ENCODE measurements at regions not wholly inside any gene's neighbourhood (a gene's known extent, or its start where the extent isn't known, plus 50 kb on each side); places are given as distances from the start of the nearest gene placed in this dataset.
"Not testable (repeated sequence)": the region's sequence is repeated elsewhere in the genome, so short reads cannot be mapped to it uniquely, and the experiment has no call there.

DNA sequence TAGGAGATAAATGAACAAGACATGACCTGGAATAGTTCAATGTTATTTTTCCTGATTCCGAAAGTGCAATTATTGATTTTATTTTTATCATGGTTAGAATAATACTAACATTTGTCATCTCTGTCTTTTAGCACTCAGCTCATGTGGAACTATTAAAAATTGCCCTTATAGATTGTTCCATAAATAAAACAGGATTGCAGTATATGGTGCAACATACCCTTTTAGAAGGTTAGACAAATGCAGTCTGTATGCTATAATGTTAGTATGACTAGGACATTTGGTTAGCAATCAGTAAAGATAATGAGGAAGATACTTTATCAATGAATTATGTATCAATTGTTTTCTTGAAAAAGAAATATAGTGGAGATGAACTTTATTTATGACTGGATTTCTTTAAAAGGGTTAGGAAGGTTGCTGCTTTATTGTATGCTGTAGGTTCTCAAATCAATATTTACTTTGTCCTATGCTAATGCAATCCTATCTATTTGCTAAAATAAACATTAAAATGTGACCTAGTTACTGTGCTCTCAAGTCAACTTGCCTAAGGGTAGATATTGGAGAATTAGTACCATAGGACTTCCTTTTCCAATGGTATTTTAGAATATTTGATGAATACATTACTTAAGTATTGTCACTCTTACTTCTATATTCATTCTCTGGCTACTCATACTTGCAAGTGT lies 348.9 kb upstream of the ISL1 start:
- no peak for DNase-seq (ENCODE audit: low spot score)

DNA sequence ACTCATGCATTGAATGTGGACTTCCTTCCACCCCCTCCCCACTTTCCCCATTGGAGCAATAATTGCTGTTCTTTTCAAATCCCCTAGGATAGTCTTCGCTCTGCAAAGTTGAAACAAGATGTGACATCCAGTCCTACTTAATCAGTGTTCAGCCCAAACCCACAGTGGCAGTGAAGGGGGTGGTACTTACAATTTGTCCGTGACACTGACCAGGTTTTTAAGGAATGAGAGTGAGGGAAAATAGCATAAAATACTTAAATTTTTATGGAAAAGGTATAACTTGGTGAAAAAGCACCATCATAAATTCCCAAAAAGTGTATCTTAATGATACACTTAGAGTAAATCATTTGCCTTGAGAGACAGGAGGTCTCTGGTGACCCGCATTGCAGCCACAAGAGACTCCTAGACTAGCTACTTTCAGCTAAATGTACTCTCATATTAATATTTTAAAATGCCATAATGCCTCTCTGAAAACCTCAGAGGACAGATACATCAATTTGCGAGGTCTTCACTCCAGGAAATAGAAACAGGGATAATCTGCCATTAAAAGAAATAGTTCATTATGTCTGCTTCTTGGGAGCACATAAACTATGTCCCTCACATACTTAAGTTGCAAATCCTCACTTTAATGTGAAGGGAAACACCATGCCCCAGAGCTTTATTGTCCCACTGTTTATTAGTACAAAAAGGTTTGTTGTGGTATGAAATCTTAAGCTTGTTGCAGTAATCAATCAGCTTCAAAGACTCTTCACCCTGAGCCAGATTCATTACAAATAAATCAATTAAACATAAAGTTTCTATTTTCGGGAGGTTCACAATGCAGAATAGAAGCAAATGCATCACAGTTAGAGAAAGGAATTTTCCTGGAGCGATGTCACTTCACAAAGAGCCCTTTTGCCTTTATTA lies 343.6 kb upstream of the ISL1 start:
- DNase-seq (ENCODE audit: low spot score): no peak

DNA sequence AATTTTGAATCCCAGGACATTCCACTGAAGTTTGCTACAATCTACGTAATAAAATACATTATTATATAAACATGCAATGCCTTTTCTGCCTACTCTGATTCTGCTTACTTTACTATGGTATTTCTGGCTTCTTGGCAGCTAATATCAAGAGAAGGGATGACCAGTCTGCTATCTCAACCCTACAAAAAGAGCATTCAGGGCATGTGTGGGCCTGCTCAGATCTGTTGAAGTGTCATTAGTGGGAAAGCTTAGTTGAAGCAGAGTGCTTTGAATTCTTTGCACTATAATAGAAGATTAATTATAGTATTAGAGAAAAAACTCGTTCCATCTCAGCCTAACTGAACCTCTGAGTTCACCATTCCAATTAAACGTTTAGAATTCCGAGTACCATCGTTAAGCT lies 339.5 kb upstream of the ISL1 start:
- DNase-seq (ENCODE audit: low spot score): no peak

- DNase-seq (ENCODE audit: low spot score): no peak
These were observed 335.9 kb upstream of the ISL1 start for GRCh38 chr5:51047369-51047768.

- no peak for DNase-seq (ENCODE audit: low spot score)
These were observed 329.9 kb upstream of the ISL1 start for GRCh38 chr5:51053361-51053760.

DNA sequence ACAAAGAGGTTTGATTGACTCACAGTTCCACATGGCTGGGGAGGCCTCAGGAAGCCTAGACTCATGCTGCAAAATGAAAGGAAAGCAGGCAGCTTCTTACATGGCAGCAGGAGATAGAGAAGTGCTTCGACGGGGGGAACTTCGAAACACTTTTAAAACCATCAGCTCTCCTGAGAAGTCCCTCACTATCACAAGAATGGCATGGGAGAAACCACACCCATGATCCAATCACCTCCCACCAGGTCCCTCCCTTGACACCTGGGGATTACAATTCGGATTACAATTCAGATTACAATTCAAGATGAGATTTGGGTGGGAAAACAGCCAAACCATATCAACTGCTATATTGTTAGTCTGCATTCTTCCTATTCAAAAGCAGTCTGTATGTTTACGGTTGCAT lies 322.3 kb upstream of the ISL1 start:
- no peak for DNase-seq (ENCODE audit: low spot score)

- no peak for DNase-seq (ENCODE audit: low spot score)
These were observed 310.3 kb upstream of the ISL1 start for GRCh38 chr5:51072937-51073336.

DNA sequence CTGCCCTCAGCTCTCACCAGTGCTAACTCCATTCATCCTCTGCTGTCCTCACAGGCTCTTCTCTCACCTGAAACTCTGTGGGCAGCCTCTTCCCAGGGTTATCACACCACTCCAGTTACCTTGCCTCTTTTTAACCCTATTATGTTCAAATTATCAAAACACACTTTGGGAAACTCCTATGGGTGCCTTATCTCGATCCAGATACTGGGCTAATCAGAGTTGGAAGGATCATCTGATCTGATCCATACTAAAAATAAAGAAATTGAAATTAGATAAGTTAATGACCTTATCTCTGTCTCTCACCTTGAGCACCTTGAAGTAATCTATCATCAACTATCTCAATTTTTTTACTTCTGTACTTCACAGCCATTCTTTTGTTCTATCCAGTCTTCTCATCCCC lies 300.5 kb upstream of the ISL1 start:
- no peak for DNase-seq (ENCODE audit: low spot score)

DNA sequence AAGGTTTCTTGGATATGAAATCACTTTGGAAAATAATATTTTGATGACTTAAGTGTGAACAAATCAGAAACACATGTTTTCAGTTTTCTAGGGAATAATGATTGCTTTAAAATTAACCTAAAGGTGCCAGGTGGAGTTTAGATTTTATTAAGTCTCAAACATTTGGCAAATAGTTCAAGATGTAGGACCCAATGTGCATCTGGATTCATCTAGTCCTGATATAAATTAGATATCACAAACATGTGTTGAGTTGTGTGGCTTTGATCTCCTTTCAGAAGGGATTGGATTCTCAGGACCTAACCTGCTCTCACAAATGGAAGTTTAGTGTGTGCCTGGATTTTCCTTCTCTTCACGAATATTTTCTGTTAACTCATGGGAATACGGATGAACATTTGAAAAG lies 291.4 kb upstream of the ISL1 start:
- DNase-seq (ENCODE audit: low spot score): no peak

- DNase-seq (ENCODE audit: low spot score): no peak
These were observed 287.8 kb upstream of the ISL1 start for GRCh38 chr5:51095486-51095885.

DNA sequence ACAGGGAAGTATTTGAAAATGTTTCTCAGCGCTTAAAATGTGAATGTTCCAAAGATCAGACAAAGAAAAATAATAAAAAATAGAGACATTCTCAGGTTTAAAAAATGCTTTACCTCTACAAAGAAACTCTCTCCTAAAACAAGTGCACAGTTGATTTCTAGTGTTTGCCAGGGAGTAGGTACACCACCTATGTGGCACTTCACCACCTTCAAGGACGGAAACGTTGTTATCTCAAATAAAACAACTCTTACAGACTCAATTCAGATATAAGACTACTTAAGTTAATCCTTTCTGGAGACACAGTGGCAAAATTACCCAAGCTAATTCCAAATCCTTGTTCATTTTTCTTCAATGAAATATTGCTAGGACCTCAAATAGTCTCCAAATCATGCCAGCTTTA lies 286.4 kb upstream of the ISL1 start:
- DNase-seq (ENCODE audit: low spot score): no peak

- DNase-seq (ENCODE audit: low spot score): no peak
These were observed 283.9 kb upstream of the ISL1 start for GRCh38 chr5:51099173-51099853.

DNA sequence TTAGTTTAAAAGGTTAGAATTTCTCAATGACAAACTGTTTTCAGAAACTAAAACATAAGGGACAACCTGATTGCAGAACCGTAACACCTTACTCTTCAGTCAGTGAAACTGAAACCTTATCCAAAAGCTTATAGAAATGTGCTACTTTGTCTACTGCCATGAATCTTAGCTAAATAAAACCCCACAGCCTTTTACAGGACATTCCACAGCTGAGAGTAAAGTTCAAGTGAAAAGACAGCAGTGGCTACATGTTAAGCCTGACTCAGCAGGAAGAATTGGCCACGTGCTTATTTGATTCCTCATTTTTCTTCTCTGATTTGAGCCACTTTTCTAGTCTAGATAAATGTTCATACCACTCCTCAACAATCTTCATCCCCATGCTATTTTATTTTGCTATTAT lies 278.7 kb upstream of the ISL1 start:
- DNase-seq (ENCODE audit: low spot score): no peak

- DNase-seq (ENCODE audit: low spot score): no peak
These were observed 273.4 kb upstream of the ISL1 start for GRCh38 chr5:51109786-51110410.

GRCh38 chr5:51131266-51131665 lies 252.0 kb upstream of the ISL1 start:
- no peak for DNase-seq (ENCODE audit: low spot score)

- DNase-seq (ENCODE audit: low spot score): no peak
These were observed 245.1 kb upstream of the ISL1 start for GRCh38 chr5:51138164-51138563.

- DNase-seq (ENCODE audit: low spot score): no peak
These were observed 234.8 kb upstream of the ISL1 start for GRCh38 chr5:51148437-51148836.

DNA sequence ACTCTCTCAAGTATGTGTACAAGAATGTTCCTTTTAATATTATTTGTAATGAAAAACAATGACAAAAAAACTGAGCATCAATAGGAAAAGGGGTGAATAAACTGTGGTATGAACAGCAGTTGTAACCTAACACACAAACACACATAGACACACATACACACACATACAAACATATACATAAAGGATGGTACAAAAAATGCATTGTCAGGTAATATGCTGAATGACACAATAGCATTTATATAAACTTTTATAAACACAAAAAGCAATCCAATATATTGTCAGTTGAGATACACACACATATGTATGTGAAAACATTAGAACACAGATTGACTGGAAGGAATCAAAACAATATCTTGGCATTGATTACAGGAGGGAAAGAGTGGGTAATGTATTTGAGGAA lies 227.0 kb upstream of the ISL1 start:
- DNase-seq (ENCODE audit: low spot score): no peak

- DNase-seq (ENCODE audit: low spot score): no peak
These were observed 226.4 kb upstream of the ISL1 start for GRCh38 chr5:51156838-51157237.

DNA sequence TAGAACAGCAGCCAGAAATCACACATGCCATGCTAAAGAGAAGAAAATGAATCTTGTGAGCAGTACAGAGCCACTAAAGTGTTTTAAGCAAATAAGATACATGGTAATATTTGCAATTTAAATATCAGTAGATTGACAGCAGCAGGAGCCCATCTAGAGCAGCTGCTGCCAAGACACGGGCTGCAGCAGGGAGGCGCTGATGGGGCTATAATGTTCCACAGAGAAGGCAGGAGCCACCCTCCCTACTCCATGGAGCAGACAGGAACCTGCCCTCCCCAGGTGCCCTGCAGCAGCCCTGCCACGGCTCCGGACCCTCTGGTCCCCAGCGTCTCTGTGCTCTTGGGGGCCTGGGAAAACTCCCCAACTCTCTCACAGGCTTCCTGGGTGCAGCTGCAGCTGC lies 224.1 kb upstream of the ISL1 start:
- no peak for DNase-seq (ENCODE audit: low spot score)

DNA sequence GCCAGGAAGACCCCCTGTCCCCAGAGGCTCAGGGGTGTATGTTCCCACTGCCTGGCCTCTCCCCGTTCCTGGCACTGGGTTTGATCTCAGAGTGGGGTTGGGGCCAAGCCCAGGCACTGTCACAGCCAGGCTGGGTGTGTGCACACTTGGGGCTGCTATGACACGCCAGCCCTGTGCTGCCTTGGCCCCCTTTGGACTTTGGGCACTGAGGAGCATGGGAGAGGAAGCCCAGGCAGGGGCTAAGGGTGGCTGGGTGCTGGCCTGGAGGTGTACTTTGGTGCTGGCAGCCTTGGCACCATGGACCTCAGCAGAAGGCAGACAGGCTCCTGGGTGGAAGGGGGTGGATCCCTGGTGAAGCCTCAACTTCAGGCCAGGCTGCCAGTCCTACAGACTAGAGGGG lies 223.6 kb upstream of the ISL1 start:
- DNase-seq (ENCODE audit: low spot score): no peak

DNA sequence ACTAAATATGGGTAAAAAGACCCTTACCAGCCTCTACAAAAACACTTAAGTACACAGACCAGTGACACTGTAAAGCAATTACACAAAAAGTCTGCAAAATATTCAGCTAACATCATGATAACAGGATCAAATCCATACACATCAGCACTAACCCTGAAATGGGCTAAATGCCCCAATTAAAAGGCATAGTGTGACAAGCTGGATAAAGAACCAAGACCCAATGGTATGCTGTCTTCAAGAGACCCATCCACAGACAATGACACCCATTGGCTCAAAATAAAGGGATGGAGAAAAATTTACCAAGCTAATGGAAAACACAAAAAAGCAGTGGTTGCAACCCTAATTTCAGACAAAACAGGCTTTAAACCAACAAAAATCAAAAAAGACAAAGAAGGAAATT lies 221.0 kb upstream of the ISL1 start:
- DNase-seq (ENCODE audit: low spot score): no peak

DNA sequence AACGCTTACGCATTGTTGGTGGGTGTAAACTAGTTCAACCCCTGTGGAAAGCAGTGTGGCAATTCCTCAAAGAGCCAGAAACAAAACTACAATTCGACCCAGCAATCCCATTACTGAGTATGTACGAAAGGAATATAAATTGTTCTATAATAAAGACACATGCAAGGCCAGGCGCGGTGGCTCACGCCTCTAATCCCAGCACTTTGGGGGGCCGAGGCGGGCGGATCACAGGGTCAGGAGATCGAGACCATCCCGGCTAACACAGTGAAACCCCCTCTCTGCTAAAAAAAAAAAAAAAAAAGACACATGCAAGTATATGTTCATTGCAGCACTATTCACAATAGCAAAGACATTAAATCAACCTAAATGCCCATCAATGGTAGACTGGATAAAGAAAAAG lies 217.6 kb upstream of the ISL1 start:
- DNase-seq (ENCODE audit: low spot score): not testable (repeated sequence)

Data from D341Med (cell line).